ENCODE measurements at regions not wholly inside any gene's neighbourhood (a gene's known extent, or its start where the extent isn't known, plus 50 kb on each side); places are given as distances from the start of the nearest gene placed in this dataset.
"Not testable (repeated sequence)": the region's sequence is repeated elsewhere in the genome, so short reads cannot be mapped to it uniquely, and the experiment has no call there.

DNA sequence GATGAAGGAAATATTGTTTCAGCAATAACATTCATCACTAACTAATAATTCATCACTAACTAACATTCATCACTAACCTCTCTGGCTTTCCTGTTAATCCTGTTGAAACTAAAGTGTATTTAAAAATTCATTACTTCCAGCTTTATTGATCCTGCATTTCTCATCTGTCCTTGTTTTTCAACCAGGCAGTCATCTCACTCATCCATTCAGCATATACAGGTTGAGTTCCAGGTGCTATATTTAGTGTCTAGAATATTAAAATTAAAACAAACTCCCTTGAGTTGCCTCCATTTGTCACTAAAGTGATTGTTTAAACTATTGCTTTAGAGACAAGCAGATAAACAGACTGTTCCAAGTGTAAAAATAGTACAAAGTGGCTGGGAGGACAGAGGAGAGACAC lies 58.1 kb downstream of the ATXN7L3B start:
- DNase-seq = no peak

DNA sequence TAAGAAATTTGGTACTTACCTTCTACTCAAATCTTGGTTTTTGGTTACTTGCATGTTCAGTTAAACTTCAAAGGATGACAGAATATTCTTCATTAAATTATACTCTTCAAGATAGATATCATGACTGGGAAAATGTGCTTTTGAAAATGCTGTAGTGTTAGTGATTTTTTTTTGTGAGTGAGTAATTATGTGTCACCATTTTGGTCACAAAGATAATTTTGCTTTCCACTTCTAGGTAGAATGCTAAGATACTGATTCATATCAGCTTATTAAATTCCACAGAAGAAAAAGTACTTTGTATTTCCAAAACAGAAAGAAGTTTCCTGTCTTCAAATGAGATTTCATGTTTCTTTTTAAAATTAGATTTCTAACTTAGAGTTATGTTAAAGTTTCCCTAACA lies 61.2 kb downstream of the ATXN7L3B start:
- DNase-seq = peak; percentile 5

DNA sequence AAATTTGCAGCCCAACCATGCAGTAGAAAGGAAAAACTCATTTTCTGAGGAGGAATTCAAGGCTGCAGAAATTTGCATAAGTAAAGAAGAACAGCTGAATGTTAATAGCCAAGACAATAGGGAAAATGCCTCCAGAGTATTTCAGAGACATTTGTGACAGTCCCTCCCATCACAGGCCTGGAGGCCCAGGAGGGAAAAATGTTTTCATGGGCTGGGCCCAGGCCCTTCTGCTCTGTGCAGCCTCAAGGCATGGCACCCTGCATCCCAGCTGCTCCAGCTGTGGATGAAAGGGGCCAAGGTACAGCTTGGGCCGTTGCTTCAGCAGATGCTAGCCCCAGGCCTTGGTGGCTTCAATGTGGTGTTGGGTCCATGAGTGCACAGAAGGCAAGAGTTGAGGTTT lies 62.3 kb downstream of the ATXN7L3B start:
- no peak for DNase-seq

DNA sequence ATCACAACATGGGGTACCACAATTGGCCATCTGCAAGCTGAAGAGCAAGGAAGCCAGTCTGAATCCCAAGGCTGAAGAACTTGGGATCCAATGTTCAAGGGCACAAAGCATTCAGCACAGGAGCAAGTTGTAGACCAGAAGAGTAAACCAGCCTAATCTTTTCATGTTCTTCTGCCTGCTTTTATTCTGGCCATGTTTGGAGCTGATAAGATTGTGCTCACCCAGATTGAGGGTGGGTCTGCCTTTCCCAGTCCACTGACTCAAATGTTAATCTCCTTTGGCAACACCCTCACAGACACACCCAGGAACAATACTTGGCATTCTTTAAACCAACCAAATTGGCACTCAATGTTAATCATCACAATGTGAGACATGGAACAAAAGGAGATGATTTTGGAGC lies 63.2 kb downstream of the ATXN7L3B start:
- DNase-seq = not testable (repeated sequence)

DNA sequence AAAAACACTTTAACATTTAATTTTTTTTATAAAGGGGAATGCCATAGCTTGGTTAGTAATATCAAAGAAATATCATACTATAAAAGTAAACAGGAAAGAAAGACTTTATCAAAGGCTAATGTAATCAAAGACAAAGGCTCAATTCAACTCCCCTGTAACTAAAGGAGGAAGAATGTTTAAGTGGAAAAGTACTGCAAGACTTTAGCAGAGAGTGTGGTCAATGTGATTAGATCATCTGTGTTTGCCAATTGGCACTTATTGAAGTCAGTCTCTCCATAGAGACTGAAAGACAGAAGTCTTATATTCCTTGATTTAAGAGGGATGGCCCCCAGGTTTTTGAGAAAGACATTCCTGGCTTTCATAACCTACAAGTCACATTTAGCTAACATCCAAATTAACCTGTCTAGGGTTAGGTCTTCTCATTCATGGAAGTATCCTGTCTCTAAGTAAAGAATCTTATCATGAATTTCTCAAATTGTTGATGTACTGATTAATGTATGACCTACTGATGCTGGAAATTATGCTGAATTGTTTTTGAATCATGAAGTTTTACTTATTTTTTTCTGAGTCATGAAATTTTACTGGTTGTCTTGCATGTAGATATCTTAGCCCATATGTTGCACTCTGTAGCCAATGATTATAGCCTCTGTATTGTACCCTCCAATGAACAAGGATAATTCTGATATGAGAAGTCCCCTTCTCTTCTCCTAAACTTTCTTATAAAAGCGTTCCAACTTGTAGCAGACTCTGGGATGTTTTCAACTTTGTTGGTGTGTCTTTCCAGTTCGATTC lies 65.4 kb downstream of the ATXN7L3B start:
- no peak for DNase-seq

DNA sequence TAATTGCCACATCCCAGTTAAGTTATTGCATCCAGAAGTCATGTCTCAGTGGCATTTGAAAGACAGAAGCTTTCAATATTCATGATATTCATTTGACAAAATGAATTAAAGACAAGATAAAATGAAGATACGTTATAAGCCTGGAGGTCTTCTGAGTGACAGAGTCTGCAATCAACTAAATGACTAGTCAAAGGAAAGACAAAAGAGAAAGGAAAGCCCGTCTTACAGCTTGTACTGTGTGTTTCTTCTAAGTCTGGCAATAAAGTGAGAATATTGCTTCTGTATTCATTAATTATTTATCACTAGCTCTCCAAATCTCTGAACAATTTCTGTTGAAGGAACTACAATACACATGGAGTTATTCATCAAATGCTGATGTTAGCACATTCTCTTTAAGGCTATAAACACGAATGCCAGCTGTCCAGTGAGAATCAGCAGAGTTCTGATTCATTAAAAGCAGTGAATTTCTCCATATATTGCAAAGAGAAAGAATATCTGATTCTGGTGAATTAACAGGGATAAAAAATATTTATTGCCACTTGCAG lies 70.7 kb downstream of the ATXN7L3B start:
- DNase-seq = no peak

DNA sequence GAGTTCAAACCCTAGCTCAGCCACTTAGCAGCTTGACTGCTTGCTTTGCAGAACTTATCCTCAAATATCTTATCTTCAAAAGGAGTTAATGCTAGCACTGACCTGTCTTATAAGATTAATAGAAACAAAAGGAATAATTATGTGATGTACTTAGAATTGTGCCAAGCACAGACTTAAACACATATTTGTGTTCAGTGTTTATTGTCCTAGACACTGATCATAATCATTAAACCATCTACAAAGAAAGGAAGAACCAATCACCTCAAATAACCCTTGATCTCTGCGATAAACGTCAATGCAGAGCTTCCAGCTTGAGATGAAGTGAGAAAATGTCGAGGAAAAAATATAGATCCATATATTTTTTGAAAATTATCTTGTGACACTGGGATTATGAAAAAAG lies 73.1 kb downstream of the ATXN7L3B start:
- DNase-seq = no peak

DNA sequence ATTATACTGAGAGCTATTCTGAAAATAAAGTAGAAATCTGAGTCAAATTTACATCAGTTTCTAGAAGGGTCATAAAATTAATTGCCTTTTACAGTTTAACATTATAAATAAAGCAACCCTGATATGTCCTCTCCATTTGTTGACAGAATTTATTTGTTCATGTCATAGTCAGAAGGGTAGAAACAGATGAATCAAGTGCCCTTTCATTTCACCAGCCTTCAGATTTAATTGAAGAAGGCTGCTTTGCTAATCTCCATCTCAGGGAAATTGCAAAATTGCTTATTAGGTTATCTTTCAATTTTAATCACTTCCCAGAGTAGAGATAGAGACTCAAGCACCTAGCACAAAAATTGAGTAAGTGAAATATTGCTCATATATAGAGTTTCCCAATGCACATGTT lies 76.8 kb downstream of the ATXN7L3B start:
- no peak for DNase-seq

DNA sequence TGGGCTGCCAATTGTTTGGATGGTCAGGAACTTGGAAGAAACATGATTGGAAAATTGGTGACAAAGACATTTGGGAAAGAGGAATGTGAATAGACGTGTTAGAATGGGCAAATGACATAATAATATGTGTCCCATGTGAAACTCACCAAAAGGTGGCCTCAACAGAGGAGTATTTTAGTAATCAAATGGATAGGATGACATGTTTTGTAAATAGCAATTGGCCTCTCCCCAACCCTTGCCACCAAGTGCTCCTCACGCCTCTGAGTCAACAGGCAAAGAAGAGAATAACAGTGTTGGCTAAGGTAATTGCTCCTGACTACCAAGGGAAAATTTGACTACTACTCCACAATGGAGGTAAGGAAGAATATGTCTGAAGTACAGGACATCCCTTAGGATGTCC lies 81.4 kb downstream of the ATXN7L3B start:
- no peak for DNase-seq

DNA sequence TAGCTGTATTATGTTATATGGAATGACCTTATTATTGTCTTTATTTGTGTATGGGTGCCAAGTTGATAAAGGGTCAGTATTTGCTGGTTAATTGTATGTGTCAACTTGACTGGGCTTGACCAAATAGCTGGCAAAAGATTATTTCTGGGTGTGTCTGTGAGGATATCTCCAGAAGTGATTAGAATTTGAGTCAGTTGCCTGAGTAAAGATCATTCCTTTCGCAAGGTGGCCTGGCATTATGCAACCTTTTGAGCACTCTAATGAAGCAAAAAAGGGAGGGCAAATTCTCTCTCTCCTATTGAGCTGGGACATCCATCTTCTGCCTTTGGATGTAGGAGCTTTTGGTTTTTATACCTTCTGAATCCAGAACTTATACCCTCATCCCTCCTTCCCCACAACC lies 82.2 kb downstream of the ATXN7L3B start:
- no peak for DNase-seq

DNA sequence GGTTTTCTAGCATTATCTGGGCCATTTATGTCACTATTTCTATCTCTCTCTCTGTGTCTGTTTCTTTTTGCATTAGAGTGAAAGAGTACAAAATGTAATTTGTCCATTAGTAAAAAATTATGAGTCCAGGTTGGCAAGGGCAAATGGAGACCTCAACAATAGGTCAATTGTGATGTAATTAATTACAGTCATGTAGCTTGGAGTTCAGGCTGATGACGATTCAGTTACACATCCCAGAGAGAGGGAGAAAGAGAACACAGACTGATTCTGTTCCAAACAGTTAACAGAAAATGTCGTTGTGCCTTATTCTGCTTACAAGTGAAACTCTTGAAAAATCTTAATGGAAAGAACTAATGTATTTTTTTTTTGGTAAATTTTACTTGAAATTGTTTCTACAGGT lies 83.3 kb downstream of the ATXN7L3B start:
- no peak for DNase-seq

DNA sequence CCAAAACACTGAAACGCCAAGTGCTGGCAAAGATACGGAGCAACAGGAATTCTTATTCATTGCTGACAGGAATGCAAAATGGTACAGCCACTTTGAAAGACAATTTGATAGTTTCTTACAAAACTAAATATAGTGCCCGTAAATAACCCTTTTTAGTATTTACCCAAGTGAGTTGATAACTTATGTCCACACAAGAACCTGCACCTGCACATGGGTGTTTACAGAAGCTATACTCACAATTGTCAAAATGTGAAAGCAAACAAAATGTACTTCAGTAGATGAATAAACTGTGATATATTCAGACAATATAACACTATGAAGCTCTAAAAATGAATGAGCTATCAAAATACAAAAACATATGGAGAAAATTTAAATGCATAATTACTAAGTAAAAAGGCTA lies 86.6 kb downstream of the ATXN7L3B start:
- no peak for DNase-seq

DNA sequence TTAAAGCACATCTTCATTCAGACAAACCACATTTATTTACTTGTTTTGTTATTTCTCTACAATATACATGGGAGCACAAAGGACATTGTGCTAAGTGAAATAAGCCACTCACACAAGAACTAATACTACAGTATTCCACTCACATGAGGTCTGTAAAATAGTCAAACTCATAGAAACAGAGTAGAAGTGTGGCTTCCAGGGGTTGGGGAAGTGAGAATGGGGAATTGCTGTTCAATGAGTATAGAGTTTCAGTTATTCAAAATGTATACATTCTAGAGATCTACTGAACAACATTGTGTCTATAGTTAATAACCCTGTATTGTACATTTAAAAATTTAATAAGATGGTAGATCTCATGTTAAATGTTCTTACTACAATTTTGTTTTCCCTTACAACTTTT lies 88.8 kb downstream of the ATXN7L3B start:
- DNase-seq = no peak

DNA sequence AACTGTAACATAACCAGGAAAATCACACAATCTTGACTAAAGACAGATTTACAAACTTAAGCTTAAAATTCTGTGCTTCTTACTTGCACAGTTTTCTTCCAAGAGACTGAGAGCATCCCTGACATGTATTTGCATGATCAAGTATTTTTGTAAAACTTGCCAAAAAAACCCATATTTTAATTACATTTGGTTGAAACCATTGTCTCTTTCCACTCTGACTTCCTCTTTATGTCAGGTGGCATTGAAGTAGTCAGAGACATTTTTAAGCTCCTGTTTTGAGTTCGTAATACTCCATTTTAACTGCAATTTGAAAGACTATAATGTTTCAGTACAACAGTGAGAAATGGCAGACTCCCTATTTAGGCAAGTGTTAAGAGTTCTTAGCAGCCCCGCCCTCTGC lies 103.6 kb downstream of the ATXN7L3B start:
- DNase-seq = no peak

DNA sequence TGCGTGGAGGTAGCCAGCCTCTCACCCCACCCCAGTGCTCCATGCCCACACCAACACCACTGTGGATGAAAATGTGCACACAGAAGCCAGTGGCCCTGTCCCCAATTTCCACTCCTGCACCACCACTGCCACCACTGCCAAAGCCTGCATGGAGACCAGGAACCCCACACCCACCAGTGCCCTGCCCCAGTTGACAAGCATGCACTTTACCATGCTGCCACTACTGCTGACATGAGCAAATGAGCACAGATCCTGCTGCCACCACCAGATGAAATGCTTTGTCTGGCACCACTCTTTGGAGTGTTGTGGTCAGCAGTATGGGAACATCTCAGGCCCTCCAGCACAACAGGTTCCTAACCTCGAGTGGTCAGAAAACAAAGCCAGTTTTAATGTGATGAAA lies 104.1 kb downstream of the ATXN7L3B start:
- DNase-seq = no peak

DNA sequence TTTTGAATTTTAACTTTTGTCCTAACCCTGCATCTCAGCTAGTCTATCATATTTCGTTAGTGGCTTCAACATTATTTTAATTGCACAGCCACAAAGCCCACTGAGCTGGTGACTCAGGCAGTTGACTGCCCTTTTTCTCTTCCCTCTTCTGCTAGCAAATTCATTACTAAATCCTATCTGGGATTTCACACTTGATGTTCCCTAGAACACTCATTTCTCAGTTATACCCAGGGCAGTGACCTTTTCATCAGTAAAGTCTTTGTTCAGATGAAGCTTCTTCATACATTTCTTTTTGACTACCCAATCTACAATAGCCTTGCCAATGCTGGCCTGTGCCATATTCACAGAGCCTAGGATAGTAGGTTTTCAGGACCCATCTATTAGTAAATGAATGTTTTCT lies 107.0 kb downstream of the ATXN7L3B start:
- no peak for DNase-seq

DNA sequence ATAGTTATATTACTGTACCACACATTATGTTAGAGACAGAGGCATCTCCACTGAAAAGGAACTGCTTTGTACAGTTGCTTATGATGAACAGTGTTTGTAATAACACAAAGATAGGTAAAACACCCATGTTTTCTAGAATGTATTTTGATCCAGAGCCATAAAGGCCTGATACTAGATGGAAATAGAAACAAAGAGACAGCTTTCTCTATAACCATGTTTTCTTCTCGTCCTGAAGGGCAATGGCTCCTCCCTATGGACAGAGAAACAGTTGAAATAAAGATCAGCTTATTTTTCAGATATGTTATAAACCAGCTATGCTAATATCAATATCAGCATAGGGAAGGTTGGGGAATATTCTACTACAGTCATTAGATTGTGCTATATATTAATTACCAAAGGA lies 109.2 kb downstream of the ATXN7L3B start:
- DNase-seq = no peak

DNA sequence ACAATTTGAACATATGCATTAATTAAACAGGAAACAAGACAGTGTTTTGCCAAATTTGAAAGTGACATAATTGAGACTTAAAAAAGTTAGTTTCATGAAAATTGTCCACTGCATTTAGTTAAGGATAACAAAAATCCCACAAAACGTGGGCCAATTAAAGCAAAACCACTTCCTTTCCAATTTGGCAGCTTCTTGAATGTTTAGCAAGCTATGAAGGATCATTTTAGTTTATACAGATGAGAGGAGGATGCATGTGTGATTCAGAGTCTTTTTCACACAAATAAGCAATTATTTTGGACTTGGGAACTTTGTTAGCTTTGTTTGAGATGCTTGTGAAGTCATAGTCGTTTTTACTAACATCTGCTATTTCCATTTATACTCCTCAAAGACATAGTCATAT lies 109.6 kb downstream of the ATXN7L3B start:
- DNase-seq = no peak

DNA sequence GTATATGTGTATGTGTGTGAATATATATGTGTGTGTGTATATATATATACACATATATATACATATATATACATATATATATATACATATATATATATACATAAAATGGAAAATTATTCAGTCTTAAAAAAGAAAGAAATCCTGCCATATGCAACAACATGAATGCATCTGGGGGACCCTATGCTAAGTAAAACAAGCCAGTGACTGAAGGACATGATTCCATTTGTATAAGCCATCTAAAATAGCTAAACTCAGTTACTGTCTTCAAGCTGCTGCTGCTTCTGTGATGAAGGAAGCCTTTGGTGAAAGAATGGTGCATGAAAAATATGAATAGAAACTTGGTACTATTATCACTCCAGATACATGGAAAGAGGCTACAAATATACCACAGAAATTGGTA lies 118.6 kb downstream of the ATXN7L3B start:
- DNase-seq = no peak

DNA sequence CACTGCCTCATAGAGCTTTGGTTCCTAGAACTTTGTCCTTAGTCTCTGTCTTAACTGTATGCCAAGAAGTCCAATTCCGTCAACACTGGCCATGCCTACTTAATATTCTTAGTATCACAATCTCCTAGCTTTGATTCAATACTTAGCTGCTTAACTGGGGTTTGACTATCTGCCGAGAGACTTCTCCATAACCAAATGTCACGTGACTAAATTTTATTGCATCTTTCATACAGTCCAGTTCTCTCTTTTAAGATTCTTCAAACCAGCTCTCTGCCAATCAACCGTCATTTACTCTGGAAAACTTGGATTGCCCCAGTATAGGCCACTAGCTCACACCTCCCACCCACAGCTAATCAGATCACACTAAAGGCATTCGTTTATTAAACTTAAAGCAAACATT lies 122.8 kb downstream of the ATXN7L3B start:
- DNase-seq = no peak

DNA sequence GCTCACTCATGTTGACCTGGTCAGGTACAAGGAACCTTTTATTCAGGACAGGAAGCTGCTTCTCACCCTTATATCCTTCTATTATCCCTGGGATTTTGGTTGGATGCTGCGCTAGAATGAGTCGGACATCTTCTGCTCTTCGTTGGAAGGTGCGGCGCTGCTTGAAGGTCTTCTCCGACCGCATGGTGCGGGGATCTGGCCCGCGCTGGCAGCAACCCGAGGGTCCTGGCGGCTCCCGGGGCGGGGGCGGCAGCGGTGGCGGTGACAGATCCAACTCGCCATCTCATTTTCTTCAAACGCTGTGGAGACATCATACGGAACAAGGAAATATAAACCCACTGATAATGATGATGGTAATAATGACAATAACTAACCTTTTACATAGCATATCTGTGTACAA lies 126.3 kb downstream of the ATXN7L3B start:
- DNase-seq = no peak

DNA sequence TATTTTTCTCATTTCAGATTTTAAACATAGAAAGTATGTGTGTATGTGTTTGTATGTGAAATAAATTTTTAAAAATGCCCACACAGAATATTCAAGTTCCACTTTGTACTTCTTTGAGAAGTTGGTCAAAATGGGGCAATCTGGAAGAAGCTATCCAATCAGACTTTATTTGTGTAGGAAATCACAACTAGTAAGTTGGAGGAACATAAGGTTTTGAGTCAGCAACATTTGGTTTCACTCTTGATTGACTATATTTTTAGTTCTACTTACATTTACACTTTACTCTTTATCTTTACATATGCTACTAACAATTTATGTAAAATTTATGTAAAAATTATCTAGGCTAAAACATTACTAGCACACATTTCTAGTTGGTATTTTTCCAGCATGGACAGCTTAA lies 128.1 kb downstream of the ATXN7L3B start:
- no peak for DNase-seq

DNA sequence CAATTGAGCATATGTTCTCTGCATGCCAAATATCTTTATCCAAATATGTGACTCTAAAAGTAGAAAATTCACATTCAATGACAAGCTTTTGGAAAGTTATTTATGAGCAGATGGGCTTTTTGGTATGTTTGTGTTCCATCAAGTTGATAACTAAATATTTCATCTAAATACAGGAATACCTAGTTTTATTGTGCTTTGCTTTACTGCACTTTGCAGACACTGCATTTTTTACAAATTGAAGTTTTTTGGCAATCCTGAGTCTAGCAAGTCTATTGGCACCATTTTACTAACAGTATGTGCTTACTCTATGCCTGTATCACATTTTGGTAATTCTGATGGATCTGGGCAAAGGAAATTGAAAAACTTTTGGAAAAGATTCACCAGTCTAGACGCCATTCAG lies 133.8 kb downstream of the ATXN7L3B start:
- DNase-seq = no peak

DNA sequence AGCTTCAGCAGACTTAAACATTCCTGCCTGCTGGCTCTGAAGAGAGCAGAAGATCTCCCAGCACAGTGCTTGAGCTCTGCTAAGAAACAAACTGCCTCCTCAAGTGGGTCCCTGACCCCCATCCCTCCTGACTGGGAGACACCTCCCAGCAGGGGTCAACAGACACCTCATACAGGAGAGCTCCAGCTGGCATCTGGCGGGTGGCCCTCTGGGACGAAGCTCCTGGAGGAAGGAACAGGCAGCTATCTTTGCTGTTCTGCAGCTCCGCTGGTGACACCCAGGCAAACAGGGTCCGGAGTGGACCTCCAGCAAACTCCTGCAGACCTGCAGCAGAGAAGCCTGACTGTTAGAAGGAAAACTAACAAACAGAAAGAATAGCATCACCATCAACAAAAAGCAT lies 139.3 kb downstream of the ATXN7L3B start:
- DNase-seq = not testable (repeated sequence)

DNA sequence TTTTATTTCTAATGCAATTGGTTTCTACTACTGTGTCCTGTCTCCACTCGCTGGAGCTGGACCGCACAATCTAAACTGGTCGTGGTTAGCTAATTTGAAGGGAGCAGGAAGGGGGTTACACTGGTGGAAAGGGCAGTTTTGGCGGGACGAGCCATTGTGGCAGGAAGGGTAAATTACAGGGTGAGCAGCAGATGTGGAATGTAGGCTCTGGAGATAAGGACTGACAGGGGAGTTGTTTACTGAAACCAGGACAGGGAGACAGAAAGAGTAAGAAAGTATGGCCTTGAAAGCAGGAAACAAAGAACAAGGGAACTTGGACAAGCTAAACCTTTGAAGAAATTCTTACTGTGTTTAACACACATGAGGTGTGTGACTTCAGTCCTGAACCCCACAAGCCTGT lies 147.8 kb downstream of the ATXN7L3B start:
- no peak for DNase-seq
